ENCODE measurements at regions not wholly inside any gene's neighbourhood (a gene's known extent, or its start where the extent isn't known, plus 50 kb on each side); places are given as distances from the start of the nearest gene placed in this dataset.

DNA sequence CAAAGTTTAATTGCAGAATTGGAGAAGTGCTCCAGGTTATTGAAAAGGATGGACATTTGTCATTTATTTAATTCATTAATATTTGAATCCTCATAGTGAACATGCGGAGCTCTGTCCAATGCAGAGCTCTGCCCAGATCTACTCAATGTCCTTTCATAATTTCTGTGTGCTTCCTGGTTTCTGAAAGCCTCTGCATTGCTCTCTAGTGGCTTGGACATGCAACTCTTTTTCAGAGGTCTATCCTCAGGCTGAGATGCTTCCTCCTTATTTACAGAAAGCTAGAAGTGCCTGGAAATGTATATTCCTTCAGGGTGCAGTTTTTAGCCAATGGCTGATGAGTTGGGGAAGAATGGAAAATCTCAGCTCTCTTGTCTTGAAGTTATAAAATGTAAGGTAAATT lies 786.1 kb upstream of the AADAT start:
- Mint-ChIP-seq H3K4me1 (ENCODE audit: low read depth) (no peaks in the 10 kb centered on the region), H3K9me3 (ENCODE audit: low read depth) (no peaks in the 10 kb centered on the region), H3K27ac (peak overlapping the region; percentile 43), H3K27me3 (no peaks in the 10 kb centered on the region), H3K4me3 (ENCODE audit: low read depth) (no peak overlapping the region), H3K36me3 (ENCODE audit: insufficient read depth) (no peaks in the 10 kb centered on the region)
- DNase-seq (ENCODE audit: low spot score, unreplicated experiment) = no peak
- peak; percentile 25 for TF ChIP-seq CTCF (IDR thresholded peaks at IDR 0.05; ENCODE audit: unreplicated experiment)

GRCh38 chr4:170872794-170873193 lies 783.0 kb upstream of the AADAT start:
- TF ChIP-seq CTCF (IDR thresholded peaks at IDR 0.05; ENCODE audit: unreplicated experiment) = no peak
- Mint-ChIP-seq H3K4me1 (ENCODE audit: low read depth) (no peaks in the 10 kb centered on the region), H3K9me3 (ENCODE audit: low read depth) (no peaks in the 10 kb centered on the region), H3K36me3 (ENCODE audit: insufficient read depth) (no peaks in the 10 kb centered on the region), H3K27ac (no peak overlapping the region), H3K27me3 (no peaks in the 10 kb centered on the region), H3K4me3 (ENCODE audit: low read depth) (no peak overlapping the region)
- no peak for DNase-seq (ENCODE audit: low spot score, unreplicated experiment)

DNA sequence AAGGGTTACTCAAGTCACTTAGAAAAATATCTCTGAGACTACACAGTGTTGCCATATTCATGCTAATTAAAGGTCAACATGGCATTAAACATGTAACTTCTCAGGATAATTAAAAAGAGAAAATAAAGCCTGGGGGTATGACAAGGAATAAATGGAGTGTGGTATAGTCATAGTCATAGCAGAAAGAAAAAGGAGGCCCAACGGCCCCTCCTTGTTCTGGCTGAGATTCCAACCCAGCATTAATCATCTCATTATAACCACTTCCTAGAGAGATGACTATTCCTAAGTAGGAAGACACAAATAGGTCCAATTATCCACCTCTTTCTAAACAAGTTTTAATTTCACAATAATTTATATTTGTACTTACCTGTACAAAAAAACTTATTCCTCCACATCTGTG lies 778.4 kb upstream of the AADAT start:
- no peak for TF ChIP-seq CTCF (IDR thresholded peaks at IDR 0.05; ENCODE audit: unreplicated experiment)
- H3K27ac Mint-ChIP-seq = no peak overlapping the region
- no peak for DNase-seq (ENCODE audit: low spot score, unreplicated experiment)
- H3K4me1 Mint-ChIP-seq (ENCODE audit: low read depth) = peaks cover 2% of the 10 kb centered on the region
- H3K4me3 Mint-ChIP-seq (ENCODE audit: low read depth) = no peak overlapping the region
- no peaks in the 10 kb centered on the region for H3K27me3 Mint-ChIP-seq
- H3K36me3 Mint-ChIP-seq (ENCODE audit: insufficient read depth) = no peaks in the 10 kb centered on the region
- H3K9me3 Mint-ChIP-seq (ENCODE audit: low read depth) = no peaks in the 10 kb centered on the region

GRCh38 chr4:170854097-170854496 lies 764.3 kb upstream of the AADAT start:
- no peak overlapping the region for H3K4me3 Mint-ChIP-seq (ENCODE audit: low read depth)
- no peaks in the 10 kb centered on the region for H3K36me3 Mint-ChIP-seq (ENCODE audit: insufficient read depth)
- no peak for TF ChIP-seq CTCF (IDR thresholded peaks at IDR 0.05; ENCODE audit: unreplicated experiment)
- no peak overlapping the region for H3K27ac Mint-ChIP-seq
- no peaks in the 10 kb centered on the region for H3K27me3 Mint-ChIP-seq
- no peaks in the 10 kb centered on the region for H3K4me1 Mint-ChIP-seq (ENCODE audit: low read depth)
- no peaks in the 10 kb centered on the region for H3K9me3 Mint-ChIP-seq (ENCODE audit: low read depth)
- no peak for DNase-seq (ENCODE audit: low spot score, unreplicated experiment)

DNA sequence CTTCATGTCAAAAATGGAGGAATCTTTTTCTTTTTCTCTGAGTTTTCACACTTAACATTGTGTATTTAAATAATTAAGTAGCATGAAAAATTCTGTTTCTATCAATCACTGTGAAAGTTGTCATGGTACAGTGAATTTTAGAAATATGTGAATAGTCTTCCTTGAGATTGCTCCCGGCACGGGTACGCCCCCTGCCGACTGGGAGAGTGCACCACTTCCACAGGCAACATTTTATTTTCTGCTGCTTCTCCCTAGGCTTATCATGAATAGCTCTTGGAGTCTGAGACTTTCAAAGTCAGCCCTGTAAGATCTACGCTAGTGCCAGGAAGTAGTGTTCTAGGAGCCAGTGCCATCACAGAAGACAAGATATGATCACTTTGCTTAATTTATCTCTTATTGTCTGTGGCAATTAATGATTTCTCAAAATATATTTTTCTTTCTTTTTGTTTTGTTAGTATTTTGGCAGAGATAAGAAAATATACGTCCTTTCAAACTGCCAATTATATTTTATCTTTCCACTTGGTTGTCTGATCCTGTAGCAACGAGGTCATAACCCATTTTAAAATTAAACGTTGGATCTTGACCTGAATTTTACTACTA lies 763.8 kb upstream of the AADAT start:
- peak; percentile 22 for DNase-seq (ENCODE audit: low spot score, unreplicated experiment)
- Mint-ChIP-seq H3K27ac (no peak overlapping the region), H3K4me1 (ENCODE audit: low read depth) (no peaks in the 10 kb centered on the region), H3K4me3 (ENCODE audit: low read depth) (no peak overlapping the region), H3K27me3 (no peaks in the 10 kb centered on the region), H3K36me3 (ENCODE audit: insufficient read depth) (no peaks in the 10 kb centered on the region), H3K9me3 (ENCODE audit: low read depth) (no peaks in the 10 kb centered on the region)
- TF ChIP-seq CTCF (IDR thresholded peaks at IDR 0.05; ENCODE audit: unreplicated experiment) = peak; percentile 89
